ENCODE measurements at regions not wholly inside any gene's neighbourhood (a gene's known extent, or its start where the extent isn't known, plus 50 kb on each side); places are given as distances from the start of the nearest gene placed in this dataset.

- DNase-seq: peak; percentile 78
Observed at GRCh38 chrX:7269991-7270390, 122.0 kb upstream of the PUDP start.

- DNase-seq: no peak
Observed at GRCh38 chrX:7269589-7269988, 121.6 kb upstream of the PUDP start.

GRCh38 chrX:7266288-7266687, 118.3 kb upstream of the PUDP start:
- peak; percentile 85 for DNase-seq

- DNase-seq: no peak
Observed at GRCh38 chrX:7264399-7264798, 116.4 kb upstream of the PUDP start.

GRCh38 chrX:7263961-7264360, 116.0 kb upstream of the PUDP start:
- peak; percentile 23 for DNase-seq

- DNase-seq: no peak
Observed at GRCh38 chrX:7263330-7263729, 115.4 kb upstream of the PUDP start.

GRCh38 chrX:7262551-7262950, 114.6 kb upstream of the PUDP start:
- no peak for DNase-seq

GRCh38 chrX:7261672-7262332, 113.8 kb upstream of the PUDP start:
- no peak for DNase-seq

GRCh38 chrX:7254144-7254543, 106.2 kb upstream of the PUDP start:
- no peak for DNase-seq

GRCh38 chrX:7253565-7253964, 105.6 kb upstream of the PUDP start:
- no peak for DNase-seq

GRCh38 chrX:7252013-7252610, 104.2 kb upstream of the PUDP start:
- DNase-seq: no peak

GRCh38 chrX:7247346-7247745, 99.4 kb upstream of the PUDP start:
- DNase-seq: no peak

GRCh38 chrX:7244405-7244804, 96.5 kb upstream of the PUDP start:
- DNase-seq: no peak

- no peak for DNase-seq
Observed at GRCh38 chrX:7242613-7243012, 94.7 kb upstream of the PUDP start.

- DNase-seq: no peak
Observed at GRCh38 chrX:7240929-7241328, 93.0 kb upstream of the PUDP start.

- DNase-seq: no peak
Observed at GRCh38 chrX:7235071-7235470, 87.1 kb upstream of the PUDP start.

GRCh38 chrX:7233580-7234406, 85.8 kb upstream of the PUDP start:
- no peak for DNase-seq

GRCh38 chrX:7228226-7228625, 80.3 kb upstream of the PUDP start:
- DNase-seq: no peak

- DNase-seq: no peak
Observed at GRCh38 chrX:7225338-7225737, 77.4 kb upstream of the PUDP start.

- DNase-seq: no peak
Observed at GRCh38 chrX:7223271-7223670, 75.3 kb upstream of the PUDP start.

- DNase-seq: no peak
Observed at GRCh38 chrX:7220121-7220520, 72.2 kb upstream of the PUDP start.

- no peak for DNase-seq
Observed at GRCh38 chrX:7219153-7219705, 71.3 kb upstream of the PUDP start.

- no peak for DNase-seq
Observed at GRCh38 chrX:7218321-7219152, 70.6 kb upstream of the PUDP start.

Data from fibroblast of skin of right quadriceps (primary cell).